Ovary (tissue), 7 donors: ENCODE measurements at regions not wholly inside any gene's neighbourhood (a gene's known extent, or its start where the extent isn't known, plus 50 kb on each side); places are given as distances from the start of the nearest gene placed in this dataset.

Experiments
- DNase-seq, 5 donors: peaks; one replicate each; pipeline ENCODE4 v3.0.0-alpha.2; 2019 to 2020
- H3K27ac ChIP-seq, 2 donors: fragments of 200-600 bp; one replicate each; pipeline versions ENCODE4 v1.5.1 to v1.8.0; 2019 to 2022
- H3K27me3 ChIP-seq: fragments of 200-600 bp; one replicate; pipeline ENCODE4 v1.8.0; 2022
- H3K36me3 ChIP-seq: fragments of 200-600 bp; sonication (generic); one replicate; pipeline ENCODE4 v1.5.1; 2019
- H3K4me1 ChIP-seq: one replicate; pipeline ENCODE4 v1.8.1; 2013; ENCODE audit warnings: mild to moderate bottlenecking, moderate library complexity; ENCODE audit not compliant: insufficient read depth
- H3K4me3 ChIP-seq: fragments of 200-600 bp; sonication (generic); one replicate; pipeline ENCODE4 v1.5.1; 2017
- H3K9me3 ChIP-seq, 2 donors: fragments of 200-600 bp in 1 of 2; sonication (generic) in 1 of 2; one replicate each; pipeline versions ENCODE4 v1.5.1 to v1.8.1; 2013 to 2019; ENCODE audit warnings: mild to moderate bottlenecking in 1 of 2, moderate library complexity in 1 of 2
- CTCF ChIP-seq, 3 donors: fragments of 450-650 bp in 2 of 3; fragments of 200-600 bp in 1 of 3; IDR thresholded peaks; one replicate each; pipeline versions ENCODE4 v1.5.1 to v1.8.0; 2016 to 2022; ENCODE audit warnings: antibody characterized with exemption in 3 of 3, mild to moderate bottlenecking in 1 of 3
- EP300 ChIP-seq: sonication (generic); formaldehyde crosslinking; IDR thresholded peaks from one replicate; pipeline ENCODE4 v1.6.1; 2017; ENCODE audit warnings: antibody characterized with exemption
- POLR2A ChIP-seq: fragments of 450-650 bp; IDR thresholded peaks from one replicate; pipeline ENCODE4 v1.6.1; 2017; ENCODE audit warnings: antibody characterized with exemption, mild to moderate bottlenecking, moderate library complexity
- WGBS, 3 donors: extraction: QIAGEN DNeasy Blood & Tissue Kit in 1 of 3; methylation state at CpG; one replicate each; pipeline versions ENCODE4 v1.1.5 to v1.1.7; 2013 to 2017; 5-methylcytosine and 5-hydroxymethylcytosine counted together
- intact Hi-C, 4 donors: fragments of 100-400 bp; cut with DNase I; formaldehyde crosslinking; loops; one replicate each; pipeline versions ENCODE4 v1.11.0 to v1.15.1; 2022 to 2023
- donor health status: DM: no; HTN: no; CAD: no; lungs with moderate emphysema.
- donor health status: DM: no; HTN: no; CAD: no.
- donor health status: Bipolar disorder and iron deficiency.
- donor health status: DM: no; HTN: no; CAD: no.
- donor health status: DM: yes; HTN: yes; CAD: no.

- H3K27me3 ChIP-seq, result no peaks in the 10 kb centered on the region
- no peak for DNase-seq
- H3K4me1 ChIP-seq, result no peaks in the 10 kb centered on the region
- WGBS, 3 donors, result 88 to 89% (median 89%) methylated on average over 3 of the region's 3 CpGs
- no peak overlapping the region for H3K27ac ChIP-seq
- TF ChIP-seq POLR2A (no peak), CTCF (IDR thresholded peaks at IDR 0.05) (no peak), EP300 (no peak)
- no peaks in the 10 kb centered on the region for H3K36me3 ChIP-seq
- no peaks in the 10 kb centered on the region for H3K9me3 ChIP-seq
- no peak overlapping the region for H3K4me3 ChIP-seq
- intact Hi-C loops, result no loop called here
Measured at GRCh38 chr3:94232921-94233320, 170.1 kb downstream of the NSUN3 start.

GRCh38 chr3:94234177-94234788 is 171.4 kb downstream of the NSUN3 start:
- H3K4me1 ChIP-seq, result no peaks in the 10 kb centered on the region

GRCh38 chr3:94241986-94242385 is 179.1 kb downstream of the NSUN3 start:
- DNase-seq, result no peak
- H3K9me3 ChIP-seq, result no peaks in the 10 kb centered on the region
- no peak overlapping the region for H3K4me3 ChIP-seq
- H3K4me1 ChIP-seq, result peaks cover 4% of the 10 kb centered on the region
- no peak for TF ChIP-seq POLR2A
- H3K27me3 ChIP-seq, result no peaks in the 10 kb centered on the region
- H3K27ac ChIP-seq, result no peak overlapping the region
- no peaks in the 10 kb centered on the region for H3K36me3 ChIP-seq
- WGBS, 3 donors, result 74 to 84% (median 80%) methylated on average over 3 of the region's 3 CpGs
- intact Hi-C loops, result no loop called here

More at GRCh38 chr3:94234177-94234788, 171.4 kb downstream of the NSUN3 start:
- H3K27me3 ChIP-seq, result no peaks in the 10 kb centered on the region
- 3 to 11% (median 4%) methylated on average over 4 of the region's 4 CpGs for WGBS, 3 donors
- H3K9me3 ChIP-seq, result no peaks in the 10 kb centered on the region
- no peak for DNase-seq
- TF ChIP-seq EP300 (no peak), CTCF (IDR thresholded peaks at IDR 0.05) (peak in 1 of 3 donors; percentile 30)
- H3K4me3 ChIP-seq, result no peak overlapping the region
- no peaks in the 10 kb centered on the region for H3K36me3 ChIP-seq
- no peak overlapping the region for H3K27ac ChIP-seq
- intact Hi-C loops, result no loop called here

- intact Hi-C loops, result no loop called here
- TF ChIP-seq EP300, result no peak
- TF ChIP-seq CTCF (IDR thresholded peaks at IDR 0.05), result no peak
- TF ChIP-seq POLR2A, result no peak
- H3K27me3 ChIP-seq, result no peaks in the 10 kb centered on the region
- no peaks in the 10 kb centered on the region for H3K9me3 ChIP-seq
- H3K36me3 ChIP-seq, result no peaks in the 10 kb centered on the region
- no peak overlapping the region for H3K4me3 ChIP-seq
- WGBS, 3 donors, result 4 to 8% (median 5%) methylated on average over 4 of the region's 4 CpGs
- peaks cover 6% of the 10 kb centered on the region for H3K4me1 ChIP-seq
- no peak overlapping the region for H3K27ac ChIP-seq
- DNase-seq, result no peak
Measured at GRCh38 chr3:94246171-94246570, 183.3 kb downstream of the NSUN3 start.

- 8 to 18% (median 8%) methylated on average over 1 of the region's 1 CpG for WGBS, 3 donors
- no peaks in the 10 kb centered on the region for H3K9me3 ChIP-seq
- H3K4me1 ChIP-seq, result peaks cover 6% of the 10 kb centered on the region
- H3K36me3 ChIP-seq, result no peaks in the 10 kb centered on the region
- intact Hi-C loops, result no loop called here
- H3K4me3 ChIP-seq, result no peak overlapping the region
- no peaks in the 10 kb centered on the region for H3K27me3 ChIP-seq
- no peak overlapping the region for H3K27ac ChIP-seq
- no peak for TF ChIP-seq EP300
- DNase-seq, result no peak
Measured at GRCh38 chr3:94248042-94248441, 185.2 kb downstream of the NSUN3 start.
